HL-60 (cell line): ENCODE measurements at regions not wholly inside any gene's neighbourhood (a gene's known extent, or its start where the extent isn't known, plus 50 kb on each side); places are given as distances from the start of the nearest gene placed in this dataset.

ENCODE experiments used
- DNase-seq, 2 experiments: peaks; one replicate each; pipeline ENCODE4 v3.0.0-alpha.2; 2010 to 2020; ENCODE audit warnings: low read depth in 1 of 2, low spot score in 1 of 2
- H3K27ac ChIP-seq: fragments of 250-450 bp; sonication (Bioruptor Pico); replicated peaks from 2 replicates; pipeline ENCODE4 v1.5.1; 2020; ENCODE audit warnings: mild to moderate bottlenecking, moderate library complexity
- H3K27me3 ChIP-seq: fragments of 250-450 bp; sonication (Bioruptor Pico); 2 replicates; pipeline ENCODE4 v1.5.1; 2021; ENCODE audit warnings: mild to moderate bottlenecking, moderate library complexity; ENCODE audit not compliant: insufficient read depth, poor library complexity, severe bottlenecking
- H3K4me3 ChIP-seq: replicated peaks from 2 replicates; pipeline ENCODE4 v1.5.1; 2011; ENCODE audit warnings: mild to moderate bottlenecking, control low read depth, low read length; ENCODE audit not compliant: insufficient read depth
- CTCF ChIP-seq: IDR thresholded peaks from one replicate; pipeline ENCODE4 v1.5.1; 2011; ENCODE audit warnings: low read length, control low read depth, inconsistent platforms; ENCODE audit not compliant: insufficient read depth
- GABPA ChIP-seq: IDR thresholded peaks from 2 replicates; pipeline ENCODE4 v1.6.1; 2012; ENCODE audit warnings: low read depth
- POLR2AphosphoS5 ChIP-seq: IDR thresholded peaks from 2 replicates; pipeline ENCODE4 v1.6.1; 2012; ENCODE audit warnings: low read depth
- SPI1 ChIP-seq: IDR thresholded peaks from 2 replicates; pipeline ENCODE4 v1.6.1; 2012; ENCODE audit warnings: low read depth, mild to moderate bottlenecking, borderline replicate concordance
- TF ChIP-seq, protein P1 (sequence below): IDR thresholded peaks from 2 replicates; pipeline ENCODE4 v1.6.1; 2012; ENCODE audit warnings: low read depth; ENCODE audit not compliant: insufficient replicate concordance

DNA sequence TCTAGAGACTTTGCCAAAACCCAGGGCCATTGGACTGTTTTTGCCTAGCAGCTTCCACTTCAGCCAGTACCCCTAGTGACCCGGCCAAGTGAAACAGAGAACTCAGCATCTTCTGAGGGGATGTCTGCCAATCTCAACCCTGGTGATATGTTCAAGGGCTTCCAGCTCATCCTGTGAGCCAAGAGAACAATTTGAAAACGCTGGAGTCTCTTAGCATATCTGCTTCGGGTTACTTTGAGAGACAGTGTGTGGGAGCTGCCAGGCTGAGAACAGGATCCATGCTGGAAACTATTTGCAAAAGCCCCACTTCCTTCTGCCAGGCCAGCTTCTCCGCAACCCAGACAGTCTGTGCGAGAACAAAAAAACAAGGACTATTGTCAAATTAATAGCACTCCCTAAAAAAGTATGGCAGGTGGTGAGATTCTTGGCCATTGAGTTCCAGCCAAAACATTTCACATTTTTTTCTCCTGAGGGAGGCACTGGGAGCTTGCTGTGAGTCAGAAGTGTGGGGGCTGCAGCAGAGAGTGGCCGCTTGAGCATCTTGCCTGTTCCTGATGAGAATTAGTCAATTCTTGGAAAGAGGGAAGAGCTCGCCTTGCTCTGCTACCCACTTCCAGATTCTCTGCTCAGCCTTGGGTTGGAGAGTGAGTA, 395.6 kb upstream of the TRIB2 start:
- no peak for TF ChIP-seq POLR2AphosphoS5
- TF ChIP-seq, protein P1, sequence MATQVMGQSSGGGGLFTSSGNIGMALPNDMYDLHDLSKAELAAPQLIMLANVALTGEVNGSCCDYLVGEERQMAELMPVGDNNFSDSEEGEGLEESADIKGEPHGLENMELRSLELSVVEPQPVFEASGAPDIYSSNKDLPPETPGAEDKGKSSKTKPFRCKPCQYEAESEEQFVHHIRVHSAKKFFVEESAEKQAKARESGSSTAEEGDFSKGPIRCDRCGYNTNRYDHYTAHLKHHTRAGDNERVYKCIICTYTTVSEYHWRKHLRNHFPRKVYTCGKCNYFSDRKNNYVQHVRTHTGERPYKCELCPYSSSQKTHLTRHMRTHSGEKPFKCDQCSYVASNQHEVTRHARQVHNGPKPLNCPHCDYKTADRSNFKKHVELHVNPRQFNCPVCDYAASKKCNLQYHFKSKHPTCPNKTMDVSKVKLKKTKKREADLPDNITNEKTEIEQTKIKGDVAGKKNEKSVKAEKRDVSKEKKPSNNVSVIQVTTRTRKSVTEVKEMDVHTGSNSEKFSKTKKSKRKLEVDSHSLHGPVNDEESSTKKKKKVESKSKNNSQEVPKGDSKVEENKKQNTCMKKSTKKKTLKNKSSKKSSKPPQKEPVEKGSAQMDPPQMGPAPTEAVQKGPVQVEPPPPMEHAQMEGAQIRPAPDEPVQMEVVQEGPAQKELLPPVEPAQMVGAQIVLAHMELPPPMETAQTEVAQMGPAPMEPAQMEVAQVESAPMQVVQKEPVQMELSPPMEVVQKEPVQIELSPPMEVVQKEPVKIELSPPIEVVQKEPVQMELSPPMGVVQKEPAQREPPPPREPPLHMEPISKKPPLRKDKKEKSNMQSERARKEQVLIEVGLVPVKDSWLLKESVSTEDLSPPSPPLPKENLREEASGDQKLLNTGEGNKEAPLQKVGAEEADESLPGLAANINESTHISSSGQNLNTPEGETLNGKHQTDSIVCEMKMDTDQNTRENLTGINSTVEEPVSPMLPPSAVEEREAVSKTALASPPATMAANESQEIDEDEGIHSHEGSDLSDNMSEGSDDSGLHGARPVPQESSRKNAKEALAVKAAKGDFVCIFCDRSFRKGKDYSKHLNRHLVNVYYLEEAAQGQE, result no peak
- TF ChIP-seq GABPA, result no peak
- TF ChIP-seq SPI1, result no peak
- no peak for TF ChIP-seq CTCF
- Histone ChIP-seq H3K27me3 (no peaks in the 10 kb centered on the region), H3K27ac (no peak overlapping the region), H3K4me3 (no peak overlapping the region)
- DNase-seq, result no peak

GRCh38 chr2:12321886-12322285, 394.9 kb upstream of the TRIB2 start:
- H3K27ac ChIP-seq, result no peak overlapping the region
- no peak for DNase-seq
- no peaks in the 10 kb centered on the region for H3K27me3 ChIP-seq
- H3K4me3 ChIP-seq, result no peak overlapping the region
- TF ChIP-seq CTCF (no peak), SPI1 (no peak), POLR2AphosphoS5 (no peak), GABPA (no peak)
- TF ChIP-seq, protein P1, result no peak

GRCh38 chr2:12325806-12326205, 390.9 kb upstream of the TRIB2 start:
- TF ChIP-seq CTCF (no peak), GABPA (no peak), SPI1 (no peak), POLR2AphosphoS5 (no peak)
- TF ChIP-seq, protein P1, result no peak
- Histone ChIP-seq H3K27ac (no peak overlapping the region), H3K27me3 (no peaks in the 10 kb centered on the region), H3K4me3 (no peak overlapping the region)
- no peak for DNase-seq
